ENCODE measurements at regions not wholly inside any gene's neighbourhood (a gene's known extent, or its start where the extent isn't known, plus 50 kb on each side); places are given as distances from the start of the nearest gene placed in this dataset.

GRCh38 chr12:68403711-68404110, 71.5 kb upstream of the MDM1 start:
- Histone ChIP-seq H3K9me2 (replicated peaks; ENCODE audit: insufficient read depth, low read length) (no peaks in the 10 kb centered on the region), H3K27me3 (ENCODE audit: low read length) (no peaks in the 10 kb centered on the region), H3K9ac (ENCODE audit: low read length) (no peak overlapping the region), H3K4me3 (ENCODE audit: insufficient read depth, low read length, poor library complexity, severe bottlenecking) (no peak overlapping the region), H3K27ac (ENCODE audit: low read depth, low read length) (no peak overlapping the region), H3F3A (ENCODE audit: insufficient read depth) (no peaks in the 10 kb centered on the region), H3K9me3 (ENCODE audit: insufficient read depth, low read length) (no peaks in the 10 kb centered on the region), H2AFZ (ENCODE audit: low read depth, low read length, severe bottlenecking) (no peak overlapping the region), H4K20me1 (ENCODE audit: low read depth, low read length) (no peaks in the 10 kb centered on the region), H3K4me2 (ENCODE audit: low read depth, low read length, poor library complexity, severe bottlenecking) (no peak overlapping the region), H3K79me2 (ENCODE audit: insufficient read depth, low read length) (no peaks in the 10 kb centered on the region), H3K36me3 (ENCODE audit: low read length) (no peaks in the 10 kb centered on the region)
- no peak for TF ChIP-seq EZH2phosphoT487 (conservative IDR thresholded peaks at IDR 0.05; ENCODE audit: low read length)

- Histone ChIP-seq H2AFZ (ENCODE audit: low read depth, low read length, severe bottlenecking) (no peak overlapping the region), H3K27me3 (ENCODE audit: low read length) (no peaks in the 10 kb centered on the region), H3K4me2 (ENCODE audit: low read depth, low read length, poor library complexity, severe bottlenecking) (no peak overlapping the region), H3K4me3 (ENCODE audit: insufficient read depth, low read length, poor library complexity, severe bottlenecking) (no peak overlapping the region), H3K9me2 (replicated peaks; ENCODE audit: insufficient read depth, low read length) (no peaks in the 10 kb centered on the region), H3K36me3 (ENCODE audit: low read length) (no peaks in the 10 kb centered on the region), H3F3A (ENCODE audit: insufficient read depth) (no peaks in the 10 kb centered on the region), H4K20me1 (ENCODE audit: low read depth, low read length) (no peaks in the 10 kb centered on the region), H3K79me2 (ENCODE audit: insufficient read depth, low read length) (no peaks in the 10 kb centered on the region), H3K27ac (ENCODE audit: low read depth, low read length) (no peak overlapping the region), H3K9ac (ENCODE audit: low read length) (no peak overlapping the region), H3K9me3 (ENCODE audit: insufficient read depth, low read length) (no peaks in the 10 kb centered on the region)
- TF ChIP-seq EZH2phosphoT487 (conservative IDR thresholded peaks at IDR 0.05; ENCODE audit: low read length), result no peak
- TF ChIP-seq CTCF (IDR thresholded peaks at IDR 0.05; ENCODE audit: insufficient read depth, low read length, poor library complexity, severe bottlenecking), result no peak
These were observed 73.2 kb upstream of the MDM1 start for GRCh38 chr12:68405343-68405781.

GRCh38 chr12:68406134-68406576, 74.0 kb upstream of the MDM1 start:
- H3F3A ChIP-seq (ENCODE audit: insufficient read depth), result no peaks in the 10 kb centered on the region
- no peaks in the 10 kb centered on the region for H3K9me3 ChIP-seq (ENCODE audit: insufficient read depth, low read length)
- H3K79me2 ChIP-seq (ENCODE audit: insufficient read depth, low read length), result no peaks in the 10 kb centered on the region
- H3K4me3 ChIP-seq (ENCODE audit: insufficient read depth, low read length, poor library complexity, severe bottlenecking), result no peak overlapping the region
- H2AFZ ChIP-seq (ENCODE audit: low read depth, low read length, severe bottlenecking), result no peak overlapping the region
- H3K36me3 ChIP-seq (ENCODE audit: low read length), result no peaks in the 10 kb centered on the region
- H3K9ac ChIP-seq (ENCODE audit: low read length), result no peak overlapping the region
- no peak overlapping the region for H3K27ac ChIP-seq (ENCODE audit: low read depth, low read length)
- H3K27me3 ChIP-seq (ENCODE audit: low read length), result no peaks in the 10 kb centered on the region
- H4K20me1 ChIP-seq (ENCODE audit: low read depth, low read length), result no peaks in the 10 kb centered on the region
- H3K9me2 ChIP-seq (replicated peaks; ENCODE audit: insufficient read depth, low read length), result no peaks in the 10 kb centered on the region
- no peak overlapping the region for H3K4me2 ChIP-seq (ENCODE audit: low read depth, low read length, poor library complexity, severe bottlenecking)
- TF ChIP-seq EZH2phosphoT487 (conservative IDR thresholded peaks at IDR 0.05; ENCODE audit: low read length), result no peak
- TF ChIP-seq CTCF (IDR thresholded peaks at IDR 0.05; ENCODE audit: insufficient read depth, low read length, poor library complexity, severe bottlenecking), result no peak

GRCh38 chr12:68406911-68407310, 74.7 kb upstream of the MDM1 start:
- no peaks in the 10 kb centered on the region for H3K9me3 ChIP-seq (ENCODE audit: insufficient read depth, low read length)
- no peak overlapping the region for H3K27ac ChIP-seq (ENCODE audit: low read depth, low read length)
- no peak overlapping the region for H2AFZ ChIP-seq (ENCODE audit: low read depth, low read length, severe bottlenecking)
- no peak overlapping the region for H3K4me2 ChIP-seq (ENCODE audit: low read depth, low read length, poor library complexity, severe bottlenecking)
- TF ChIP-seq EZH2phosphoT487 (conservative IDR thresholded peaks at IDR 0.05; ENCODE audit: low read length), result no peak
- no peak for TF ChIP-seq CTCF (IDR thresholded peaks at IDR 0.05; ENCODE audit: insufficient read depth, low read length, poor library complexity, severe bottlenecking)
- no peaks in the 10 kb centered on the region for H3F3A ChIP-seq (ENCODE audit: insufficient read depth)
- H4K20me1 ChIP-seq (ENCODE audit: low read depth, low read length), result no peaks in the 10 kb centered on the region
- no peak overlapping the region for H3K4me3 ChIP-seq (ENCODE audit: insufficient read depth, low read length, poor library complexity, severe bottlenecking)
- H3K9me2 ChIP-seq (replicated peaks; ENCODE audit: insufficient read depth, low read length), result no peaks in the 10 kb centered on the region
- no peaks in the 10 kb centered on the region for H3K27me3 ChIP-seq (ENCODE audit: low read length)
- no peak overlapping the region for H3K9ac ChIP-seq (ENCODE audit: low read length)
- H3K36me3 ChIP-seq (ENCODE audit: low read length), result no peaks in the 10 kb centered on the region
- no peaks in the 10 kb centered on the region for H3K79me2 ChIP-seq (ENCODE audit: insufficient read depth, low read length)
